ENCODE measurements at regions not wholly inside any gene's neighbourhood (a gene's known extent, or its start where the extent isn't known, plus 50 kb on each side); places are given as distances from the start of the nearest gene placed in this dataset.

- Histone ChIP-seq H3K27me3 (ENCODE audit: control insufficient read depth, insufficient read depth, low read length) (no peaks in the 10 kb centered on the region), H3K36me3 (ENCODE audit: control insufficient read depth, insufficient read depth, low read length) (no peaks in the 10 kb centered on the region), H3K4me3 (ENCODE audit: low read depth, low read length) (no peak overlapping the region)
- DNase-seq (ENCODE audit: low read depth): no peak
- TF ChIP-seq CTCF (IDR thresholded peaks at IDR 0.05; ENCODE audit: insufficient read depth, low read length, poor library complexity, severe bottlenecking): no peak
Measured at GRCh38 chr2:220029013-220029412, 401.6 kb downstream of the SLC4A3 start.

GRCh38 chr2:220033546-220033945 lies 406.1 kb downstream of the SLC4A3 start:
- H3K27me3 ChIP-seq (ENCODE audit: control insufficient read depth, insufficient read depth, low read length): no peaks in the 10 kb centered on the region
- TF ChIP-seq CTCF (IDR thresholded peaks at IDR 0.05; ENCODE audit: insufficient read depth, low read length, poor library complexity, severe bottlenecking): no peak
- no peaks in the 10 kb centered on the region for H3K36me3 ChIP-seq (ENCODE audit: control insufficient read depth, insufficient read depth, low read length)
- DNase-seq (ENCODE audit: low read depth): no peak
- no peak overlapping the region for H3K4me3 ChIP-seq (ENCODE audit: low read depth, low read length)

- TF ChIP-seq CTCF (IDR thresholded peaks at IDR 0.05; ENCODE audit: insufficient read depth, low read length, poor library complexity, severe bottlenecking): no peak
- Histone ChIP-seq H3K27me3 (ENCODE audit: control insufficient read depth, insufficient read depth, low read length) (no peaks in the 10 kb centered on the region), H3K4me3 (ENCODE audit: low read depth, low read length) (no peak overlapping the region), H3K36me3 (ENCODE audit: control insufficient read depth, insufficient read depth, low read length) (no peaks in the 10 kb centered on the region)
- DNase-seq (ENCODE audit: low read depth): peak; percentile 49
Measured at GRCh38 chr2:220034426-220035130, 407.1 kb downstream of the SLC4A3 start.

GRCh38 chr2:220036431-220036830 lies 409.0 kb downstream of the SLC4A3 start:
- no peak for TF ChIP-seq CTCF (IDR thresholded peaks at IDR 0.05; ENCODE audit: insufficient read depth, low read length, poor library complexity, severe bottlenecking)
- no peak overlapping the region for H3K4me3 ChIP-seq (ENCODE audit: low read depth, low read length)
- H3K27me3 ChIP-seq (ENCODE audit: control insufficient read depth, insufficient read depth, low read length): no peaks in the 10 kb centered on the region
- no peaks in the 10 kb centered on the region for H3K36me3 ChIP-seq (ENCODE audit: control insufficient read depth, insufficient read depth, low read length)
- DNase-seq (ENCODE audit: low read depth): no peak

GRCh38 chr2:220040346-220040745 lies 412.9 kb downstream of the SLC4A3 start:
- no peak for DNase-seq (ENCODE audit: low read depth)
- no peak for TF ChIP-seq CTCF (IDR thresholded peaks at IDR 0.05; ENCODE audit: insufficient read depth, low read length, poor library complexity, severe bottlenecking)
- H3K4me3 ChIP-seq (ENCODE audit: low read depth, low read length): no peak overlapping the region

GRCh38 chr2:220041447-220041846 lies 414.0 kb downstream of the SLC4A3 start:
- no peak for DNase-seq (ENCODE audit: low read depth)

More at GRCh38 chr2:220040346-220040745, 412.9 kb downstream of the SLC4A3 start:
- H3K36me3 ChIP-seq (ENCODE audit: control insufficient read depth, insufficient read depth, low read length): no peaks in the 10 kb centered on the region
- no peaks in the 10 kb centered on the region for H3K27me3 ChIP-seq (ENCODE audit: control insufficient read depth, insufficient read depth, low read length)

More at GRCh38 chr2:220041447-220041846, 414.0 kb downstream of the SLC4A3 start:
- Histone ChIP-seq H3K27me3 (ENCODE audit: control insufficient read depth, insufficient read depth, low read length) (no peaks in the 10 kb centered on the region), H3K36me3 (ENCODE audit: control insufficient read depth, insufficient read depth, low read length) (no peaks in the 10 kb centered on the region), H3K4me3 (ENCODE audit: low read depth, low read length) (no peak overlapping the region)
- TF ChIP-seq CTCF (IDR thresholded peaks at IDR 0.05; ENCODE audit: insufficient read depth, low read length, poor library complexity, severe bottlenecking): no peak

All from kidney epithelial cell (primary cell).